Endothelial cell of umbilical vein (primary cell): ENCODE measurements at regions not wholly inside any gene's neighbourhood (a gene's known extent, or its start where the extent isn't known, plus 50 kb on each side); places are given as distances from the start of the nearest gene placed in this dataset.

Experiments
- BruUV-seq: library from RNA; stranded (reverse); fragments of 400-500 nt; replicated peaks from 2 replicates; lab custom pipeline; 2021; lab: Mats Ljungman, UMichigan
- CTCF ChIA-PET: fragments of 300-600, 350-600 bp; sonication (Branson Sonifier 250); formaldehyde crosslinking; loops from one replicate; lab custom pipeline; 2021; ENCODE audit warnings: antibody characterized with exemption, inconsistent platforms; lab: Charles Lee
- POLR2A ChIA-PET: fragments of 300-600, 350-600 bp; sonication (Branson Sonifier 250); formaldehyde crosslinking; loops from one replicate; lab custom pipeline; 2021; ENCODE audit warnings: antibody characterized with exemption, inconsistent platforms; lab: Charles Lee
- DNase-seq: peaks from one replicate; pipeline ENCODE4 v3.0.0-alpha.2; 2011; ENCODE audit warnings: low read depth, low spot score
- FAIRE-seq: peaks from 2 replicates; lab custom pipeline; 2011; peaks lifted over from hg19 to GRCh38; lab: Jason Lieb, UNC
- H2AFZ ChIP-seq: 2 replicates; pipeline ENCODE4 v1.6.0; 2012; ENCODE audit warnings: low read depth, low read length, control low read depth, inconsistent platforms
- H3K27ac ChIP-seq: 2 replicates; pipeline ENCODE4 v1.5.1; 2011; ENCODE audit warnings: low read depth, mild to moderate bottlenecking, control low read depth, low read length, moderate library complexity; ENCODE audit not compliant: insufficient read depth
- H3K27me3 ChIP-seq, 2 experiments: 2 replicates each; pipeline versions ENCODE4 v1.6.0 to v1.6.1; 2011; ENCODE audit warnings: low read length in 2 of 2, mixed read lengths in 1 of 2; ENCODE audit not compliant: control insufficient read depth in 2 of 2, insufficient read depth in 2 of 2
- H3K36me3 ChIP-seq, 2 experiments: 2 replicates in 1 of 2; 3 replicates in 1 of 2; pipeline ENCODE4 v1.5.1; 2011; ENCODE audit warnings: low read length in 2 of 2, mild to moderate bottlenecking in 1 of 2, moderate library complexity in 1 of 2; ENCODE audit not compliant: control insufficient read depth in 2 of 2, insufficient read depth in 2 of 2; ENCODE audit errors: extremely low read depth in 1 of 2
- H3K4me1 ChIP-seq: 3 replicates; pipeline ENCODE4 v1.5.1; 2011; ENCODE audit warnings: mild to moderate bottlenecking, low read length; ENCODE audit not compliant: control insufficient read depth, insufficient read depth; ENCODE audit errors: extremely low read depth
- H3K4me2 ChIP-seq: 2 replicates; pipeline ENCODE4 v1.6.1; 2011; ENCODE audit warnings: low read length, control low read depth, mixed read lengths; ENCODE audit not compliant: insufficient read depth
- H3K4me3 ChIP-seq, 3 experiments: fragments of 200-600 bp in 1 of 3; sonication (generic), shearing (Covaris generic) in 1 of 3; replicated peaks in 1 of 3; 2 replicates each; pipeline ENCODE4 v1.5.1; 2011 to 2016; ENCODE audit warnings: control low read depth in 3 of 3, low read length in 3 of 3, mild to moderate bottlenecking in 2 of 3, inconsistent platforms in 1 of 3, low read depth in 1 of 3, moderate library complexity in 1 of 3; ENCODE audit not compliant: insufficient read depth in 1 of 3
- H3K79me2 ChIP-seq: 2 replicates; pipeline ENCODE4 v1.6.0; 2012; ENCODE audit warnings: low read length, inconsistent platforms; ENCODE audit not compliant: control insufficient read depth, insufficient read depth
- H3K9ac ChIP-seq: replicated peaks from 2 replicates; pipeline ENCODE3; 2011; ENCODE audit warnings: low read length, control low read depth; ENCODE audit not compliant: insufficient read depth; ENCODE audit errors: extremely low read depth
- H3K9me1 ChIP-seq: replicated peaks from 3 replicates; pipeline ENCODE4 v1.6.0; 2011; ENCODE audit warnings: mild to moderate bottlenecking, low read length; ENCODE audit not compliant: control insufficient read depth, insufficient read depth; ENCODE audit errors: extremely low read depth
- H3K9me3 ChIP-seq: replicated peaks from 2 replicates; pipeline ENCODE4 v1.5.1; 2012; ENCODE audit warnings: low read length, inconsistent platforms; ENCODE audit not compliant: control insufficient read depth, insufficient read depth
- H4K20me1 ChIP-seq: replicated peaks from 2 replicates; pipeline ENCODE3; 2011; ENCODE audit warnings: mild to moderate bottlenecking, low read length; ENCODE audit not compliant: control insufficient read depth, insufficient read depth; ENCODE audit errors: extremely low read depth
- CTCF ChIP-seq, 2 donors: IDR thresholded peaks; 1 replicate in 1 of 2; 2 replicates in 1 of 2; pipeline ENCODE4 v1.5.1; 2011; ENCODE audit warnings: low read length in 2 of 2, mild to moderate bottlenecking in 2 of 2, moderate library complexity in 2 of 2, control low read depth in 1 of 2, inconsistent platforms in 1 of 2, low read depth in 1 of 2; ENCODE audit not compliant: insufficient read depth in 1 of 2; ENCODE audit errors: extremely low read depth in 1 of 2
- EZH2 ChIP-seq: IDR thresholded peaks from 2 replicates; pipeline ENCODE4 v1.6.1; 2012; ENCODE audit warnings: borderline replicate concordance, low read depth, mild to moderate bottlenecking, moderate library complexity, low read length, inconsistent platforms; ENCODE audit not compliant: severe bottlenecking
- FOS ChIP-seq: IDR thresholded peaks from 2 replicates; pipeline ENCODE4 v1.6.1; 2011; ENCODE audit warnings: mild to moderate bottlenecking, low read length, moderate library complexity, borderline replicate concordance; ENCODE audit not compliant: insufficient read depth
- GATA2 ChIP-seq: IDR thresholded peaks from 2 replicates; pipeline ENCODE4 v1.7.0; 2011; ENCODE audit warnings: low read depth, mild to moderate bottlenecking, moderate library complexity, mixed read lengths, low read length; ENCODE audit not compliant: insufficient read length, insufficient read depth
- JUN ChIP-seq: IDR thresholded peaks from 2 replicates; pipeline ENCODE4 v1.6.1; 2011; ENCODE audit warnings: borderline replicate concordance, low read depth; ENCODE audit not compliant: insufficient read length, insufficient read depth
- MAX ChIP-seq: IDR thresholded peaks from 2 replicates; pipeline ENCODE4 v1.6.1; 2011; ENCODE audit not compliant: insufficient read depth, insufficient read length
- MYC ChIP-seq: IDR thresholded peaks from one replicate; pipeline ENCODE4 v1.6.1; 2011; ENCODE audit warnings: mild to moderate bottlenecking, low read depth, low read length
- POLR2A ChIP-seq: IDR thresholded peaks from 2 replicates; pipeline ENCODE4 v1.6.1; 2012; ENCODE audit warnings: low read depth, mild to moderate bottlenecking, control low read depth, low read length
- POLR2AphosphoS5 ChIP-seq: IDR thresholded peaks from 2 replicates; pipeline ENCODE4 v1.6.1; 2012; ENCODE audit warnings: low read depth, mild to moderate bottlenecking, control low read depth, low read length, moderate library complexity; ENCODE audit not compliant: insufficient read depth
- dilution Hi-C: fragments of 300-500 bp; cut with MboI; formaldehyde crosslinking; loops from one replicate; pipeline ENCODE4 v1.15.0; 2019; ENCODE audit warnings: low sequenced_read_pairs; ENCODE audit not compliant: extremely low pct_ligation_motif_present
- intact Hi-C: fragments of 100-400 bp; cut with micrococcal nuclease; formaldehyde crosslinking; loops from one replicate; pipeline ENCODE4 v1.10.0; 2022

- no peak overlapping the region for H3K9ac ChIP-seq
- no TSS peak for BruUV-seq
- no peaks in the 10 kb centered on the region for H3K9me1 ChIP-seq
- no peak overlapping the region for H3K4me2 ChIP-seq
- H4K20me1 ChIP-seq, result no peaks in the 10 kb centered on the region
- no peak for DNase-seq
- H3K4me3 ChIP-seq, result no peak overlapping the region
- intact Hi-C loops, result no loop called here
- FAIRE-seq, result no peak
- H3K36me3 ChIP-seq, result no peaks in the 10 kb centered on the region
- no peak overlapping the region for H2AFZ ChIP-seq
- TF ChIP-seq POLR2A (no peak), MYC (no peak), FOS (no peak), JUN (no peak), EZH2 (no peak), CTCF (IDR thresholded peaks at IDR 0.05; ENCODE audit: extremely low read depth in 1 of 2, insufficient read depth in 1 of 2, low read depth in 1 of 2, low read length in 2 of 2) (no peak), GATA2 (no peak), POLR2AphosphoS5 (no peak), MAX (no peak)
- H3K4me1 ChIP-seq, result no peaks in the 10 kb centered on the region
- H3K9me3 ChIP-seq, result peaks cover under 1% of the 10 kb centered on the region
- no peaks in the 10 kb centered on the region for H3K27me3 ChIP-seq
- ChIA-PET CTCF (no interaction called here), POLR2A (no interaction called here)
- dilution Hi-C loops, result no loop called here
- H3K27ac ChIP-seq, result no peak overlapping the region
- no peaks in the 10 kb centered on the region for H3K79me2 ChIP-seq
These were observed 266.2 kb downstream of the SPATA31D1 start for GRCh38 chr9:82254646-82255367.
